IMR-90 (cell line): ENCODE measurements at regions not wholly inside any gene's neighbourhood (a gene's known extent, or its start where the extent isn't known, plus 50 kb on each side); places are given as distances from the start of the nearest gene placed in this dataset.

Experiments
- ATAC-seq: fragments of 200-7000 bp; cut with Tn5 transposase; 2 replicates; pipeline ENCODE4 v1.9.1; 2020; ENCODE audit warnings: low read depth, mild to moderate bottlenecking, moderate library complexity
- BruUV-seq: library from RNA; stranded (reverse); fragments of 400-500 nt; replicated peaks from 2 replicates; lab custom pipeline; 2021; lab: Mats Ljungman, UMichigan
- CTCF ChIA-PET: fragments of 300-600 bp; formaldehyde crosslinking; extraction: SDS; loops from one replicate; lab custom pipeline; 2021; ENCODE audit warnings: antibody characterized with exemption; lab: Yijun Ruan, JAX
- POLR2A ChIA-PET: fragments of 300-600 bp; sonication (Branson Sonifier 250); formaldehyde crosslinking; loops from one replicate; lab custom pipeline; 2022; ENCODE audit warnings: antibody characterized with exemption; ENCODE audit not compliant: unreplicated experiment; lab: Charles Lee
- DNase-seq: peaks from one replicate; pipeline ENCODE4 v3.0.0; 2013
- H2AFZ ChIP-seq: replicated peaks from 2 replicates; pipeline ENCODE3; 2013; ENCODE audit warnings: low read length, mild to moderate bottlenecking; ENCODE audit not compliant: poor library complexity
- H2AK5ac ChIP-seq: 2 replicates; pipeline ENCODE4 v1.6.1; 2013; ENCODE audit warnings: low read depth, low read length, inconsistent platforms
- H2AK9ac ChIP-seq: replicated peaks from 2 replicates; pipeline ENCODE3; 2013; ENCODE audit warnings: mild to moderate bottlenecking, low read depth, low read length, moderate library complexity; ENCODE audit not compliant: poor library complexity
- H2BK120ac ChIP-seq: 2 replicates; pipeline ENCODE4 v1.6.1; 2013; ENCODE audit warnings: low read depth, low read length, inconsistent platforms
- H2BK15ac ChIP-seq: 3 replicates; pipeline ENCODE4 v1.6.1; 2013; ENCODE audit warnings: low read depth, low read length, inconsistent platforms
- H2BK20ac ChIP-seq: 2 replicates; pipeline ENCODE4 v1.6.1; 2013; ENCODE audit warnings: low read depth, mild to moderate bottlenecking, inconsistent platforms, low read length, moderate library complexity
- H2BK5ac ChIP-seq: 2 replicates; pipeline ENCODE4 v1.6.1; 2013; ENCODE audit warnings: mild to moderate bottlenecking, low read depth, low read length, inconsistent platforms; ENCODE audit not compliant: poor library complexity, severe bottlenecking
- H3K14ac ChIP-seq: replicated peaks from 2 replicates; pipeline ENCODE4 v1.6.1; 2013; ENCODE audit warnings: low read depth, low read length, inconsistent platforms
- H3K18ac ChIP-seq: 2 replicates; pipeline ENCODE4 v1.6.1; 2013; ENCODE audit warnings: low read depth, low read length, control low read depth
- H3K23ac ChIP-seq: 2 replicates; pipeline ENCODE4 v1.6.1; 2013; ENCODE audit warnings: low read depth, low read length, inconsistent platforms
- H3K27ac ChIP-seq: 2 replicates; pipeline ENCODE4 v1.5.1; 2013; ENCODE audit warnings: mild to moderate bottlenecking, control low read depth, low read length; ENCODE audit not compliant: insufficient read depth
- H3K27me3 ChIP-seq: 2 replicates; pipeline ENCODE4 v1.6.1; 2013; ENCODE audit warnings: low read length; ENCODE audit not compliant: control insufficient read depth, insufficient read depth
- H3K36me3 ChIP-seq: 2 replicates; pipeline ENCODE4 v1.6.1; 2013; ENCODE audit warnings: low read length, mixed read lengths; ENCODE audit not compliant: control insufficient read depth, insufficient read depth
- H3K4ac ChIP-seq: 2 replicates; pipeline ENCODE4 v1.6.1; 2013; ENCODE audit warnings: low read depth, low read length, inconsistent platforms
- H3K4me1 ChIP-seq: 2 replicates; pipeline ENCODE4 v1.6.1; 2013; ENCODE audit warnings: low read length, mixed read lengths; ENCODE audit not compliant: control insufficient read depth, insufficient read depth
- H3K4me2 ChIP-seq: 2 replicates; pipeline ENCODE4 v1.6.1; 2013; ENCODE audit warnings: low read depth, mild to moderate bottlenecking, control low read depth, low read length, moderate library complexity
- H3K4me3 ChIP-seq: 2 replicates; pipeline ENCODE4 v1.5.1; 2013; ENCODE audit warnings: low read depth, mild to moderate bottlenecking, control low read depth, low read length, moderate library complexity; ENCODE audit not compliant: insufficient read depth
- H3K56ac ChIP-seq: 2 replicates; pipeline ENCODE4 v1.6.1; 2013; ENCODE audit warnings: low read length, inconsistent platforms; ENCODE audit not compliant: insufficient read depth; ENCODE audit errors: extremely low read depth
- H3K79me1 ChIP-seq, 2 experiments: 2 replicates each; pipeline ENCODE4 v1.6.1; 2013; ENCODE audit warnings: low read length in 2 of 2, inconsistent platforms in 1 of 2, low read depth in 1 of 2
- H3K9ac ChIP-seq: 2 replicates; pipeline ENCODE4 v1.6.1; 2013; ENCODE audit warnings: low read depth, low read length, control low read depth
- H3K9me1 ChIP-seq: 2 replicates; pipeline ENCODE4 v1.6.1; 2013; ENCODE audit warnings: low read length, inconsistent platforms; ENCODE audit not compliant: insufficient read depth
- H3K9me3 ChIP-seq: 2 replicates; pipeline ENCODE4 v1.6.1; 2013; ENCODE audit warnings: low read length; ENCODE audit not compliant: control insufficient read depth, insufficient read depth
- H4K20me1 ChIP-seq: 2 replicates; pipeline ENCODE4 v1.6.1; 2013; ENCODE audit warnings: low read length, inconsistent platforms; ENCODE audit not compliant: insufficient read depth
- H4K5ac ChIP-seq: 2 replicates; pipeline ENCODE4 v1.6.1; 2013; ENCODE audit warnings: mild to moderate bottlenecking, low read depth, low read length, control low read depth
- H4K8ac ChIP-seq, 2 experiments: 2 replicates each; pipeline ENCODE4 v1.6.1; 2013; ENCODE audit warnings: low read depth in 2 of 2, low read length in 2 of 2, control low read depth in 1 of 2, inconsistent platforms in 1 of 2
- H4K91ac ChIP-seq: 2 replicates; pipeline ENCODE4 v1.6.1; 2013; ENCODE audit warnings: low read depth, low read length, inconsistent platforms; ENCODE audit not compliant: insufficient read depth
- BHLHE40 ChIP-seq: fragments of 150-350 bp; IDR thresholded peaks from 2 replicates; pipeline ENCODE4 v1.6.1; 2016; ENCODE audit warnings: mild to moderate bottlenecking, low read depth, low read length
- CEBPB ChIP-seq: IDR thresholded peaks from 2 replicates; pipeline ENCODE4 v1.6.1; 2012; ENCODE audit warnings: low read depth, low read length, improper control_type of control experiment
- CHD1 ChIP-seq: IDR thresholded peaks from 2 replicates; pipeline ENCODE4 v1.6.1; 2012; ENCODE audit warnings: low read depth, low read length, improper control_type of control experiment
- CTCF ChIP-seq: conservative IDR thresholded peaks from 2 replicates; pipeline ENCODE4 v1.5.1; 2012; ENCODE audit warnings: mild to moderate bottlenecking, low read depth, low read length, improper control_type of control experiment
- ELK1 ChIP-seq: fragments of 150-350 bp; IDR thresholded peaks from 2 replicates; pipeline ENCODE4 v1.6.1; 2016; ENCODE audit warnings: low read depth, mild to moderate bottlenecking, low read length, moderate library complexity, borderline replicate concordance
- FOS ChIP-seq: fragments of 150-350 bp; IDR thresholded peaks from 2 replicates; pipeline ENCODE4 v1.6.1; 2016; ENCODE audit warnings: low read depth, low read length
- MAFK ChIP-seq: IDR thresholded peaks from 2 replicates; pipeline ENCODE4 v1.6.1; 2012; ENCODE audit warnings: low read depth, low read length, improper control_type of control experiment
- MAZ ChIP-seq: IDR thresholded peaks from 2 replicates; pipeline ENCODE4 v1.6.1; 2012; ENCODE audit warnings: low read depth, mild to moderate bottlenecking, low read length, improper control_type of control experiment, moderate library complexity, borderline replicate concordance
- MXI1 ChIP-seq: IDR thresholded peaks from 2 replicates; pipeline ENCODE4 v1.6.1; 2012; ENCODE audit warnings: low read depth, mild to moderate bottlenecking, low read length, moderate library complexity, borderline replicate concordance
- NFE2L2 ChIP-seq: fragments of 150-350 bp; IDR thresholded peaks from 2 replicates; pipeline ENCODE4 v1.6.1; 2016; ENCODE audit warnings: low read depth, mild to moderate bottlenecking, low read length
- POLR2A ChIP-seq: IDR thresholded peaks from 2 replicates; pipeline ENCODE4 v1.6.1; 2012; ENCODE audit warnings: mild to moderate bottlenecking, low read depth, low read length
- RAD21 ChIP-seq: IDR thresholded peaks from 2 replicates; pipeline ENCODE4 v1.6.1; 2012; ENCODE audit warnings: low read length, improper control_type of control experiment
- RCOR1 ChIP-seq: IDR thresholded peaks from 2 replicates; pipeline ENCODE4 v1.6.1; 2012; ENCODE audit warnings: mild to moderate bottlenecking, low read length, improper control_type of control experiment; ENCODE audit not compliant: insufficient replicate concordance
- RFX5 ChIP-seq: IDR thresholded peaks from 2 replicates; pipeline ENCODE4 v1.8.0; 2012; ENCODE audit warnings: low read depth, mild to moderate bottlenecking, low read length, moderate library complexity
- SMC3 ChIP-seq: fragments of 150-350 bp; IDR thresholded peaks from 2 replicates; pipeline ENCODE4 v1.6.1; 2016; ENCODE audit warnings: low read depth, mild to moderate bottlenecking, antibody characterized with exemption, low read length, moderate library complexity
- USF2 ChIP-seq: fragments of 150-350 bp; IDR thresholded peaks from 2 replicates; pipeline ENCODE4 v1.6.1; 2017; ENCODE audit warnings: mild to moderate bottlenecking, antibody characterized with exemption, low read length, low read depth
- WGBS, 2 experiments: methylation state at CpG; one replicate each; pipeline versions ENCODE4 v1.1.5 to v1.1.7; 2013; ENCODE audit warnings: missing lambda C conversion rate in 2 of 2; ENCODE audit not compliant: insufficient read length in 1 of 2; ENCODE audit errors: extremely low coverage in 2 of 2; 5-methylcytosine and 5-hydroxymethylcytosine counted together
- dilution Hi-C: fragments of 300-500 bp; cut with HindIII; formaldehyde crosslinking; loops from one replicate; pipeline ENCODE4 v1.14.3; 2018; ENCODE audit warnings: low sequenced_read_pairs; ENCODE audit not compliant: unreplicated experiment
- in situ Hi-C: fragments of 300-500 bp; cut with MboI; formaldehyde crosslinking; loops from 3 replicates; pipeline ENCODE4 v1.14.3; 2019; ENCODE audit warnings: low sequenced_read_pairs, inconsistent platforms, mixed read lengths
- intact Hi-C: fragments of 100-400 bp; cut with micrococcal nuclease; formaldehyde crosslinking; loops from 2 replicates; pipeline ENCODE4 v1.10.0; 2022

GRCh38 chr9:81755721-81756120 lies 66.4 kb upstream of the TLE1 start:
- H3K79me1 ChIP-seq: no peaks in the 10 kb centered on the region
- no peak overlapping the region for H4K5ac ChIP-seq
- H4K91ac ChIP-seq: no peak overlapping the region
- no peak overlapping the region for H2BK120ac ChIP-seq
- no peaks in the 10 kb centered on the region for H4K20me1 ChIP-seq
- WGBS, 2 experiments: no CpG with 5 or more reads among the region's 6 CpGs
- H3K36me3 ChIP-seq: no peaks in the 10 kb centered on the region
- in situ Hi-C loops (no loop called here), intact Hi-C loops (no loop called here), dilution Hi-C loops (no loop called here)
- H3K4me1 ChIP-seq: no peaks in the 10 kb centered on the region
- no peaks in the 10 kb centered on the region for H3K9me3 ChIP-seq
- no peak overlapping the region for H2AK9ac ChIP-seq
- H3K23ac ChIP-seq: no peak overlapping the region
- H3K4me3 ChIP-seq: no peak overlapping the region
- no peak overlapping the region for H2BK20ac ChIP-seq
- POLR2A ChIA-PET: no interaction called here
- BruUV-seq: no TSS peak
- DNase-seq (no peak), ATAC-seq (no peak)
- H4K8ac ChIP-seq: no peak overlapping the region
- H3K9ac ChIP-seq: no peak overlapping the region
- CTCF ChIA-PET: interaction anchor here (0.6 kb wide), 1 partner anchor 20 kb away, joined by 4 read pairs; no protein-coding TSS in a partner anchor
- no peak overlapping the region for H3K4ac ChIP-seq
- H3K27ac ChIP-seq: no peak overlapping the region
- no peak overlapping the region for H2AK5ac ChIP-seq
- H2BK15ac ChIP-seq: no peak overlapping the region
- no peak overlapping the region for H2AFZ ChIP-seq
- no peaks in the 10 kb centered on the region; the same call in 1 of the 2 replicates for H3K9me1 ChIP-seq
- H3K56ac ChIP-seq: no peak overlapping the region
- H3K27me3 ChIP-seq: no peaks in the 10 kb centered on the region
- TF ChIP-seq RAD21: no peak
- no peak for TF ChIP-seq MAFK
- no peak for TF ChIP-seq CHD1
- no peak for TF ChIP-seq FOS
- TF ChIP-seq POLR2A: no peak
- no peak for TF ChIP-seq NFE2L2
- TF ChIP-seq MXI1: no peak
- no peak for TF ChIP-seq RCOR1
- no peak for TF ChIP-seq USF2
- TF ChIP-seq CEBPB: no peak
- TF ChIP-seq CTCF: no peak
- TF ChIP-seq SMC3: no peak
- no peak for TF ChIP-seq MAZ
- no peak for TF ChIP-seq BHLHE40
- no peak for TF ChIP-seq RFX5
- no peak for TF ChIP-seq ELK1
- no peak overlapping the region for H3K14ac ChIP-seq
- no peak overlapping the region for H2BK5ac ChIP-seq
- H3K4me2 ChIP-seq: no peak overlapping the region
- no peak overlapping the region for H3K18ac ChIP-seq
